Suprapubic skin (tissue), 4 donors: ENCODE measurements at regions not wholly inside any gene's neighbourhood (a gene's known extent, or its start where the extent isn't known, plus 50 kb on each side); places are given as distances from the start of the nearest gene placed in this dataset.
"Not testable (repeated sequence)": the region's sequence is repeated elsewhere in the genome, so short reads cannot be mapped to it uniquely, and the experiment has no call there.

ENCODE experiments used
- DNase-seq, 2 donors: peaks; one replicate each; pipeline ENCODE4 v3.0.0-alpha.2; 2019; ENCODE audit warnings: low spot score in 2 of 2
- H3K27ac ChIP-seq: fragments of 200-600 bp; sonication (generic); one replicate; pipeline ENCODE4 v1.5.1; 2019
- H3K27me3 ChIP-seq: fragments of 200-600 bp; sonication (generic); one replicate; pipeline ENCODE4 v1.5.1; 2019
- H3K36me3 ChIP-seq: fragments of 200-600 bp; sonication (generic); one replicate; pipeline ENCODE4 v1.5.1; 2019
- H3K4me1 ChIP-seq: fragments of 200-600 bp; sonication (generic); one replicate; pipeline ENCODE4 v1.5.1; 2019
- H3K4me3 ChIP-seq: fragments of 200-600 bp; sonication (generic); one replicate; pipeline ENCODE4 v1.5.1; 2019; ENCODE audit warnings: mild to moderate bottlenecking
- H3K9me3 ChIP-seq: fragments of 200-600 bp; sonication (generic); one replicate; pipeline ENCODE4 v1.5.1; 2019
- EP300 ChIP-seq: sonication (generic); formaldehyde crosslinking; IDR thresholded peaks from one replicate; pipeline ENCODE4 v1.6.1; 2017; ENCODE audit warnings: antibody characterized with exemption
- POLR2A ChIP-seq, 2 donors: fragments of 450-650 bp; IDR thresholded peaks; one replicate each; pipeline ENCODE4 v1.6.1; 2017; ENCODE audit warnings: antibody characterized with exemption in 2 of 2, mild to moderate bottlenecking in 2 of 2, moderate library complexity in 2 of 2
- POLR2AphosphoS5 ChIP-seq, 3 donors: sonication (generic); formaldehyde crosslinking; IDR thresholded peaks; one replicate each; pipeline ENCODE4 v1.6.1; 2017; ENCODE audit warnings: antibody characterized with exemption in 3 of 3
- WGBS: methylation state at CpG from one replicate; pipeline ENCODE4 v1.1.5; 2018; 5-methylcytosine and 5-hydroxymethylcytosine counted together
- TF ChIP-seq, protein P1 (sequence below), 2 donors: fragments of 200-600 bp in 1 of 2; fragments of 450-650 bp in 1 of 2; sonication (generic) in 1 of 2; IDR thresholded peaks; one replicate each; pipeline ENCODE4 v1.5.1; 2016 to 2019; ENCODE audit warnings: antibody characterized with exemption in 2 of 2, mild to moderate bottlenecking in 1 of 2, moderate library complexity in 1 of 2

DNA sequence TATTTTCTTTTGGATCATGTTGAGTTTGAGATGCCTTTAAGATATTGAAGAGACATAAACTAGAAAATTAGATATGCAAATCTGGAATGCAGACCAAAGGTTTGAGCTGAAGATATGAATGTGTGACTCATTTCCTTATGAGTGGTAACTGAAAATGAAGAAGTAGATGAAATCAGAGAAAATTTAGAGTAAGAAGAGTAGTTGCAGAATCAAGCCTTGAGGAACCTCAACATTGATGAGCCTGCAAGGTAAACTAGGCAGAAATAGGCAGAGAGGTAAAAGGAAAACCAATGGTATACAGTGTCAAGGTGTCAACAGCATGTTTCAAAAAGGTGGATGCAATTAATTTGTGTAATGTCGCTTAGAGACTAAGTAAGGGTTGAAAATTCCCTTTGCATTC is 142.8 kb downstream of the MOSPD2 start:
- H3K36me3 ChIP-seq, result no peaks in the 10 kb centered on the region
- H3K27ac ChIP-seq, result no peak overlapping the region
- 65% methylated on average over 1 of the region's 1 CpG for WGBS
- H3K9me3 ChIP-seq, result no peaks in the 10 kb centered on the region
- TF ChIP-seq POLR2A (IDR thresholded peaks at IDR 0.05) (no peak), EP300 (no peak)
- H3K4me1 ChIP-seq, result no peaks in the 10 kb centered on the region
- no peaks in the 10 kb centered on the region for H3K27me3 ChIP-seq
- no peak for DNase-seq
- no peak overlapping the region for H3K4me3 ChIP-seq

DNA sequence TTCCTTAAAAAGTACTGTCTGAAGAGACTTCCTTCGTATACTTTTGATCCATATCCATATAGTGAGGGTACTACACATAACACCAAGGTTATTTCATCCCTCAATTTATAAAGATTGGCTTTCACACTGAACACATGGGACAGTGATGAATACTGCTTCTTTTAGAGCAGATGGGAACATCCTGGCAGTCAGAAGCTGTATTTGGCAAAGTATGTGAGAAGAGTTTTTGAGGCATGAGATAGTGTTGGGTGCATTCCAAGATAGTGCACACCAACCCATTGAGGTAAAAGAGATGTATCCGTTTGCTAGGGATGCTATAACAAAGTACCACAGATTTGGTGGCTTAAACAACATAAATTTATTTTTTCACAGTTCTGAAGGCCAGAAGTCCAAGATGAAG is 141.1 kb downstream of the MOSPD2 start:
- Histone ChIP-seq H3K4me1 (no peaks in the 10 kb centered on the region), H3K27ac (no peak overlapping the region), H3K9me3 (no peaks in the 10 kb centered on the region), H3K36me3 (no peaks in the 10 kb centered on the region), H3K4me3 (no peak overlapping the region), H3K27me3 (no peaks in the 10 kb centered on the region)
- WGBS, result 49% methylated on average over 2 of the region's 2 CpGs
- TF ChIP-seq, protein P1, sequence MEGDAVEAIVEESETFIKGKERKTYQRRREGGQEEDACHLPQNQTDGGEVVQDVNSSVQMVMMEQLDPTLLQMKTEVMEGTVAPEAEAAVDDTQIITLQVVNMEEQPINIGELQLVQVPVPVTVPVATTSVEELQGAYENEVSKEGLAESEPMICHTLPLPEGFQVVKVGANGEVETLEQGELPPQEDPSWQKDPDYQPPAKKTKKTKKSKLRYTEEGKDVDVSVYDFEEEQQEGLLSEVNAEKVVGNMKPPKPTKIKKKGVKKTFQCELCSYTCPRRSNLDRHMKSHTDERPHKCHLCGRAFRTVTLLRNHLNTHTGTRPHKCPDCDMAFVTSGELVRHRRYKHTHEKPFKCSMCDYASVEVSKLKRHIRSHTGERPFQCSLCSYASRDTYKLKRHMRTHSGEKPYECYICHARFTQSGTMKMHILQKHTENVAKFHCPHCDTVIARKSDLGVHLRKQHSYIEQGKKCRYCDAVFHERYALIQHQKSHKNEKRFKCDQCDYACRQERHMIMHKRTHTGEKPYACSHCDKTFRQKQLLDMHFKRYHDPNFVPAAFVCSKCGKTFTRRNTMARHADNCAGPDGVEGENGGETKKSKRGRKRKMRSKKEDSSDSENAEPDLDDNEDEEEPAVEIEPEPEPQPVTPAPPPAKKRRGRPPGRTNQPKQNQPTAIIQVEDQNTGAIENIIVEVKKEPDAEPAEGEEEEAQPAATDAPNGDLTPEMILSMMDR (IDR thresholded peaks at IDR 0.05), result no peak
- TF ChIP-seq POLR2AphosphoS5 (IDR thresholded peaks at IDR 0.05) (no peak), POLR2A (IDR thresholded peaks at IDR 0.05) (no peak), EP300 (no peak)
- no peak for DNase-seq

DNA sequence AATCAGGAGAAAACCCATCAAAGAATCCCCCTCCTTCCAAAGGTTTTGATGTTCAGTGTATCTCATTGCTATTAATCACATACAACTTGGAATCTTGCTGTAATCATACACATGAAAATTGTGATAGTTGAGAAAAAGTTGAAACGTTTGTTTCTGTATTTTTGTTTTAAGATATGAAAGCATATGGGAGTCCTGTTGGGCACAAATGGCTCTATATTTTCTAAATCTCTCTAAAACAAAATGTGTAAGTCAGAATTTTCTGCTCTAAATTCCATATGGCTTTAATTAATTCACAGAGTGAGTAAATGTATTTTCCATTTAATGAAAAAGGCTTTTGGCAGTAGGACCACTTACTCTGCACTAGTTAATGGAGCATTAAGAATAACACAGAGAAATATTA is 140.2 kb downstream of the MOSPD2 start:
- no peak overlapping the region for H3K27ac ChIP-seq
- no peaks in the 10 kb centered on the region for H3K36me3 ChIP-seq
- H3K4me1 ChIP-seq, result no peaks in the 10 kb centered on the region
- DNase-seq, result no peak
- TF ChIP-seq POLR2A (IDR thresholded peaks at IDR 0.05) (no peak), POLR2AphosphoS5 (IDR thresholded peaks at IDR 0.05) (no peak), EP300 (no peak)
- TF ChIP-seq, protein P1 (IDR thresholded peaks at IDR 0.05), result no peak
- H3K4me3 ChIP-seq, result no peak overlapping the region
- no peaks in the 10 kb centered on the region for H3K27me3 ChIP-seq
- H3K9me3 ChIP-seq, result no peaks in the 10 kb centered on the region
- 35% methylated on average over 1 of the region's 1 CpG for WGBS

DNA sequence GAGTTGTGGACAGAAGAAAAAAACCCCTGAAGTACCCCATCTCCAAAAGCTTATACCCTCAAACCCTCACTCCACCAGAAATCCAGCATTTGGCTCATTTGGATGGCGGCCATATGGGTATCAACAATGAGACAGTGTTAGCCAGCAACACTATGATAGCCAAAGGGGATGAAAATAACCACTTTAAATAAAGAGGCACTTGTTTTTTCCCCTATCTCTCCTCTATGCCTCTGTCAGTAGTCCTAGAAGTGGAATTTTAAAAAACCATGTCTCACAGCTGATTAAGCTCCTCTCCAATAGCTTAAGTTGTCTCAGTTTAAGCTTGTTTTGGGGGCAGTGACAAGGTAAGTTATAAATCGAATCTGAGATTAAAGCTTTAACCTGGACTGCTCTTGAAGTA is 124.0 kb downstream of the MOSPD2 start:
- H3K4me3 ChIP-seq, result no peak overlapping the region
- no peak overlapping the region for H3K27ac ChIP-seq
- no peaks in the 10 kb centered on the region for H3K27me3 ChIP-seq
- TF ChIP-seq, protein P1 (IDR thresholded peaks at IDR 0.05), result no peak
- no peaks in the 10 kb centered on the region for H3K9me3 ChIP-seq
- H3K4me1 ChIP-seq, result no peaks in the 10 kb centered on the region
- no peak for DNase-seq
- no peaks in the 10 kb centered on the region for H3K36me3 ChIP-seq
- WGBS, result 48% methylated on average over 2 of the region's 2 CpGs

DNA sequence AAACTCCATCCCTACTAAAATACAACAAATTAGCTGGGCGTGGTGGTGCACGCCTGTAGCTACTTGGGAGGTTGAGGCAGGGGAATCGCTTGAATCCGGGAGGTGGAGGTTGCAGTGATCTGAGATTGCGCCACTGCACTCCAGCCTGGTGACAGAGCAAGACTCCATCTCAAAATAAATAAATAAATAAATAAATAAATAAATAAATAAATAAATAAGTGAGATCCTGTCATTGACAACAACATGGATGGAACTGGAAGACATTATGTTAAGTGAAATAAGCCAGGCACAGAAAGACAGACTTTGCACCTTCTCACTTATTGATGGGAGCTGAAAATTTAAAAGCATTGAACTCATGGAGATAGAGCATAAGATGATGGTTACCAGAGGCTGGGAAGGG is 111.2 kb downstream of the MOSPD2 start:
- H3K9me3 ChIP-seq, H3K27ac ChIP-seq, H3K4me1 ChIP-seq, H3K27me3 ChIP-seq, H3K4me3 ChIP-seq, DNase-seq, H3K36me3 ChIP-seq: not testable (repeated sequence)
- 82% methylated on average over 5 of the region's 5 CpGs for WGBS
